Naive thymus-derived CD8-positive, alpha-beta T cell (primary cell): ENCODE measurements at regions not wholly inside any gene's neighbourhood (a gene's known extent, or its start where the extent isn't known, plus 50 kb on each side); places are given as distances from the start of the nearest gene placed in this dataset.
"Not testable (repeated sequence)": the region's sequence is repeated elsewhere in the genome, so short reads cannot be mapped to it uniquely, and the experiment has no call there.

Source experiments
- ATAC-seq, 2 donors: fragments of 150-1000 bp; cut with Tn5 transposase in 1 of 2; sonication (Bioruptor Pico), chemical (Tn5 transposase) in 1 of 2; 1 replicate in 1 of 2; 2 replicates in 1 of 2; pipeline ENCODE4 v1.10.0; 2021; ENCODE audit warnings: mild to moderate bottlenecking in 2 of 2, moderate library complexity in 2 of 2
- POLR2A ChIA-PET: fragments of 350-600 bp; sonication (Branson Sonifier 250); formaldehyde crosslinking; loops from one replicate; lab custom pipeline; 2021; ENCODE audit warnings: antibody characterized with exemption; lab: Charles Lee
- DNase-seq, 10 donors: peaks; one replicate each; pipeline versions ENCODE4 v3.0.0 to v3.0.0-alpha.2; 2020 to 2022
- H3K27ac Mint-ChIP-seq, 10 donors: one replicate each; pipeline ENCODE4 v1.8.0; 2020 to 2022; ENCODE audit warnings: mild to moderate bottlenecking in 10 of 10, mixed read lengths in 10 of 10, moderate library complexity in 4 of 10, inconsistent platforms in 1 of 10
- H3K27me3 Mint-ChIP-seq, 5 donors: one replicate each; pipeline ENCODE4 v1.8.0; 2021 to 2022; ENCODE audit warnings: mixed read lengths in 5 of 5
- H3K36me3 Mint-ChIP-seq, 3 donors: one replicate each; pipeline ENCODE4 v1.8.0; 2020 to 2022; ENCODE audit warnings: mixed read lengths in 3 of 3, mild to moderate bottlenecking in 2 of 3, inconsistent platforms in 1 of 3
- H3K4me1 Mint-ChIP-seq, 4 donors: one replicate each; pipeline ENCODE4 v1.8.0; 2021 to 2022; ENCODE audit warnings: mixed read lengths in 4 of 4
- H3K4me3 Mint-ChIP-seq, 10 donors: one replicate each; pipeline ENCODE4 v1.8.0; 2020 to 2022; ENCODE audit warnings: mild to moderate bottlenecking in 10 of 10, mixed read lengths in 10 of 10, moderate library complexity in 6 of 10, inconsistent platforms in 1 of 10
- H3K9me3 Mint-ChIP-seq, 9 donors: one replicate each; pipeline ENCODE4 v1.8.0; 2020 to 2022; ENCODE audit warnings: mixed read lengths in 9 of 9, mild to moderate bottlenecking in 3 of 9, inconsistent platforms in 1 of 9, moderate library complexity in 1 of 9

DNA sequence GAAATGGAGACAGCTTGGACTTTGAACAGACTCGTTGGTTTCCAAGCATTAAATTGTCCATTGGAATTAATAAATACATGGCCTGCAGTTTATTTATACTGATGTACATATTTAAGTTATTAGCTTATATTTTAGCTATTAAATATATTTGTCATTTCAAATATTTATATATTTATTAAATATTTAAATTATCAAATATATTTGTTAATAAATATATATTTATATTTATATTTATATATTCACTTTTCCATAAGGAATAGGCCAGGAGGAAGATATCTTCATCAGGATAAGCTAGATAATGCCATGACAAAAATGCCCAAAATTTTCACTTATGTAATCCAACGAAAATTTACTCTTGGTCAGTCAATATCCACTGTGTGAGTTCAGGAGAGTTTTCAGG, 229.9 kb downstream of the ZNF608 start:
- Mint-ChIP-seq H3K27ac (no peak overlapping the region), H3K27me3 (peaks cover 0 to 12% (median 1%) of the 10 kb centered on the region in 5 donors), H3K36me3 (no peaks in the 10 kb centered on the region), H3K4me3 (no peak overlapping the region), H3K9me3 (peaks cover 0 to 4% (median 0%) of the 10 kb centered on the region in 9 donors), H3K4me1 (peaks cover 0 to 5% (median 0%) of the 10 kb centered on the region in 4 donors)
- ATAC-seq (no peak), DNase-seq (no peak)
- POLR2A ChIA-PET, result no interaction called here

DNA sequence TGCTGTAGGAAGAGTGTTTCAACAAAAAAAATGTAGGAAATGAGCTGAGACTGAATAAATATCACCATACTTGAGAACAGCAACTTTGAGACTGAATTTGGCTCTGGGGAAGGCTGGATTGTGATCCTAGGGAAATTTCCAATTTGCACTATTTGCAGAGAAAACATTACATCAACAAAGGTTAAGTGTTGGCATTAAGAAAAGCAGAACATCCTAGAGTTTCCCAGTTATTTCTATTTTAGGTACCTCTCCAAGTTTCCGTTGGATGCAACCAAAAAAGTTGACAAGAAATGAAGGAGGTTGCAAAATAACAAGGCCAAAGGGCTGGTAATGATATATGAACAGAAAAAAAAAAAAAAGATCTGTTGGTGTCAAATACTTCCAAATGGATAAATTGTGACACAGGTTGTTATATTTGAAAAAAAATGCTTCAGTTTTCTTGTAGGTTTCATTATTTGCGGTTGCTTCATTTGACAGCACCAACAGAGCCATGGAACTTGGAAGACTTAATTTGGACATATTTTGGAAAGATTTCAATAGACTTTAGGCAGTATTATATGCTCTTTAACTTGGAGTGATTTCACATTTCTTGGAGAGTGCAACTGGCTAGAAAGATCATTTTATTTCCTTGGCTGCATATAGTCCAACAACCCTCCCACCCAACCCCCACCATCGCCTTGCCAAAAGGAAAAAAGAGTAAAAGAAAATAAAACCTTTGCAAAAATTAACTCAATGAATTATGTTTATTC, 230.8 kb downstream of the ZNF608 start:
- Mint-ChIP-seq H3K9me3 (peaks cover 0 to 3% (median 0%) of the 10 kb centered on the region in 9 donors), H3K27me3 (peaks cover 0 to 12% (median 1%) of the 10 kb centered on the region in 5 donors), H3K4me1 (peaks cover 0 to 5% (median 0%) of the 10 kb centered on the region in 4 donors), H3K4me3 (no peak overlapping the region), H3K36me3 (no peaks in the 10 kb centered on the region), H3K27ac (no peak overlapping the region)
- DNase-seq (no peak), ATAC-seq (no peak)
- POLR2A ChIA-PET, result no interaction called here

DNA sequence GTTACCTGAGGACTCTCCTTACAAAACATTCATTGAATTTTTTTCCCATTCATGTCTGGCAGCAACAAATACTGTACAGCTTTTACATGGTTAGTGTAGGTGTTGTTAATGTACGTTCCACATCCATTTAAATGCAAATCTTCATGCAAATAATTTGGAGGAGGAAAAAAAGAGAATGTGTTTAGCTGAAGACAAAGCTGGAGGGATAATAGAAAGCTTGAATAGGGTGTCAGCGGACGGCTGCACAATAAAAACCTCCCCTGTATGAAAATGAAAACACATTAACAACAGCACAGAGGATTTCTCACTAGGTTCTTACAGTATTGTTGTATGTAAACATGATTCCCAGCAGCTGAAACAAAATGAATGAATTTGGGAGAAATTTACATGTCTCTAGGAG, 231.5 kb downstream of the ZNF608 start:
- DNase-seq, result no peak
- Mint-ChIP-seq H3K9me3 (no peaks in the 10 kb centered on the region), H3K4me3 (no peak overlapping the region), H3K36me3 (no peaks in the 10 kb centered on the region), H3K27me3 (peaks cover 0 to 12% (median 1%) of the 10 kb centered on the region in 5 donors), H3K4me1 (peaks cover 0 to 5% (median 0%) of the 10 kb centered on the region in 4 donors), H3K27ac (no peak overlapping the region)
- POLR2A ChIA-PET, result no interaction called here
- no peak for ATAC-seq

DNA sequence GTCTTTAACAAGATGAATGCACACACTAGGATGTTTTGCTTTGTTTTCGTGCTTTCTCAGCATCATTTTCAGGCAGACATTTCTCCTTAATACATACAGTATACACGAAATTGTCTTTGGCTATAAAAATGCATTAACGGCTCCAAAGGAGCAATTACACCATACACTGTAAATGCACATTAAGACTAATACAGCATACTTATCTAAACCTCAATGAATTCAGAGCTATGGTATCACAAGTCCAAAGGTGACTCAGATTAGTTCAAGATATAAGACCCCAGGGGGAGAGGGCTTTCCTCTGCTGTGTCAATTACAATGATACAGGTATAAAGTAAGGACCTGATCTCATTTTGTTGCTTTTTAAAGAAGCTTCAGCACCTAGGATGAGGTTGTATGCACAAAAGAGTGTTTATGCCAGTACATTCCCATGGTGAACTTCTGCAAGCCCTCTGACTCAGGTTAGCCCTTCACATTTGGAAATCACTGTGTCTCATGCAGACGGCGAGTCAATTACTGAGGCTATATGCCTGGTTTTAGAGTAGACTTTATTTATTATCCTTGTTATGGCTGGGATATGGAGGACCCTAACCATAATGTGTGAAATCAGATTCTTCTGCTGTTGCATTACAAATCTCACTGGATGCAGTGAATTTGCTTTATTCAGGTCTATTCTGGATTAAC, 233.3 kb downstream of the ZNF608 start:
- H3K27me3 Mint-ChIP-seq, result peaks cover 0 to 4% (median 1%) of the 10 kb centered on the region in 5 donors
- H3K4me1 Mint-ChIP-seq, result no peaks in the 10 kb centered on the region
- no peaks in the 10 kb centered on the region for H3K9me3 Mint-ChIP-seq
- ATAC-seq (no peak), DNase-seq (no peak)
- no peak overlapping the region for H3K4me3 Mint-ChIP-seq
- H3K27ac Mint-ChIP-seq, result no peak overlapping the region
- POLR2A ChIA-PET, result no interaction called here
- H3K36me3 Mint-ChIP-seq, result no peaks in the 10 kb centered on the region

DNA sequence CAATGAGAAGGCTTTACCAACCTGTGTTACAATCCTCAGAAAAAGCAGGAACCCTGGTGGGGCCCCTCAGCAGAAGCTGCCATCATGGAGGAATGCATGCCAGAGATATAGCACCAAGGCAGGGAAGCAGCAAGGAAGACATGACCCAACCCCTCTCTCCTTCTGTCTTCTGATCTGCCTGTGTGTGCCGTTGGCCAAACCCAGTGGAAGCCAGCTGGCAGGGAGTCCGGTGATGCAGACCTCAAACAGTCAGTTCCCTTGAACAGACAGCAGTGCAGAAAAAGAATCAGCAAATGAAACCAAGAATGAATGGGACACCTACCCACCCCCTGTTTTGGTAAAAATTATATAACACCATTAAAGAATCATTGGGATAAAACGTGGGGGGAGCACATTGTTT, 234.2 kb downstream of the ZNF608 start:
- H3K4me1 Mint-ChIP-seq, result no peaks in the 10 kb centered on the region
- no peak for DNase-seq
- POLR2A ChIA-PET, result no interaction called here
- H3K36me3 Mint-ChIP-seq, result no peaks in the 10 kb centered on the region
- no peak for ATAC-seq
- H3K9me3 Mint-ChIP-seq, result no peaks in the 10 kb centered on the region
- peaks cover 0 to 3% (median 0%) of the 10 kb centered on the region in 5 donors for H3K27me3 Mint-ChIP-seq
- no peak overlapping the region for H3K4me3 Mint-ChIP-seq
- H3K27ac Mint-ChIP-seq, result no peak overlapping the region

DNA sequence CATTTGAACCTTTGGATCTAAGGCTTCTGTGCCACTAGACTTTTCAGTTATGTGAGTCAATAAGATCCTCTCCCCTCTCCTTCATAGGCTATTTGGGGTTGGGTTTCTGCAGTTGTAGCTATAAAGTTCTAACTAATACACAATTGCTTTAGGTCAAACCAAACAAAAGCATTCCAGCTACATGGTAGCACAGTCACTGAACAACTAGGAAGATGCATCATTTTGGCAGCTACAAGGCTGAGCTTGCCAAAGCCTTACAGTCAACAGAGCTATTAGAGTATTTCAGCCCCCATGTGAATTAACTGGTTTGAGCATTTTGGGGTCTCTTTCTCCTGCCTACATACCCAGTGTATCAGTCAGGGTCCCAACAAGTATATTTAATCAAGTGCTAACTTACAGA, 234.6 kb downstream of the ZNF608 start:
- H3K27ac Mint-ChIP-seq, result no peak overlapping the region
- no peaks in the 10 kb centered on the region for H3K9me3 Mint-ChIP-seq
- no peak overlapping the region for H3K4me3 Mint-ChIP-seq
- POLR2A ChIA-PET, result no interaction called here
- DNase-seq (no peak), ATAC-seq (no peak)
- no peaks in the 10 kb centered on the region for H3K4me1 Mint-ChIP-seq
- H3K36me3 Mint-ChIP-seq, result no peaks in the 10 kb centered on the region
- H3K27me3 Mint-ChIP-seq, result peaks cover 0 to 3% (median 0%) of the 10 kb centered on the region in 5 donors

DNA sequence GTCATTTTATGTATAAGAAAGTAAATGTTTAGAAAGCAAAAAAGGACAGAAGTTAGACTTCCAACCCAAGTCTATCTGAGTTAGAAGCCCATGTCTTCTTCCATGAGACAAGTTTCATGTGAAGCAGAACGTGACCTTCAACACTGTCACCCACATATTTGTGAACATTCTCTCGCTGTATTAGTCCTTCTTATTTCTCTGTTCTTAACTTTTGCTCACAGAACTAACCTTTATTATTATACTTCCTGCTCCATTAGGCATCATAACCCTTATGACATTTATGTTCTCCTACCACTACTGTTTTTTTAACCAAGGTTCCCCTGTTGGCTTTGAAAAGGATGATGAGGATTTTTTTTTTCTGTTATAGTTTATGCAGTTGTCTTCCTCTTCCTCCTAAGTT, 238.8 kb downstream of the ZNF608 start:
- H3K27me3 Mint-ChIP-seq, result peaks cover 0 to 3% (median 0%) of the 10 kb centered on the region in 5 donors
- DNase-seq (no peak), ATAC-seq (no peak)
- H3K27ac Mint-ChIP-seq, result no peak overlapping the region
- no peaks in the 10 kb centered on the region for H3K36me3 Mint-ChIP-seq
- POLR2A ChIA-PET, result no interaction called here
- H3K9me3 Mint-ChIP-seq, result no peaks in the 10 kb centered on the region
- no peaks in the 10 kb centered on the region for H3K4me1 Mint-ChIP-seq
- H3K4me3 Mint-ChIP-seq, result no peak overlapping the region

DNA sequence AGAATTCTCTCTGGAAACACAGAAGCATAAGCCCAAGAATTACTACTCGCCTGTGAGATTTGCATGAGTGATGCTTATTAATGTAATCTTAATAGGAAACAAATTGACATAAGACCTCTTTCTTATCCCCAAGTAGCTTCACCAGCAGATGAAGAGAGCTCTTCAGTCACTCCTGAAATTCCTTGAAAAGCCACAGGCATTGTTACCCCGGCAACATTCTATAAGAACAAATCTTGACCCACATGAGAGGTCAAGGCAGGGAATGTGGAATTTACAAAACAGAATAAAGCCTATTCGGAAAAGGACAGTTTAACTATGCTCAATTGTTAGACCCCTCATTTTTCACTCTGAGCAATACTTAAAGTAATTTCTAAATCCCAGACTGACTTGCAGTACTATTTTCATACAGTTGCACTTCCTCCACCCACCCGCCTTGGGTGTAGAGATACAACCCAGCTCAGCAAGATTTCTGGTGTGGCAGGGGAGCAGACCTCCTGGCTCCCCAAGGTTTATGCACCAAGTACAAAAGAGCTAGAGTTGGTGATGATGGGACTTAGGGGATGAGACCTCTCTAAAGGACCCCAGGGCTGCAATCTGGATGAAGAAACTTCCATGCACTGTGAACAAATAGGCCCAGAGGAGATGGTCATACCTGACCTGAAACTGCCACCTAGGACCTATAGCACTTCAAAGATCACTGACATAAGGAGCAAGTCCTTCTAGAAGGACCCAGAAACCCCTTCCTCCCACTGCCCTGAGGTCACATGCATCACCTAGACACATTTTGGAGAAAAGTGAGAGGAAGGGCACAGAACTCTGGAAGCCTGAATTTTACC, 242.1 kb downstream of the ZNF608 start:
- H3K36me3 Mint-ChIP-seq, result no peaks in the 10 kb centered on the region
- ATAC-seq, result no peak

DNA sequence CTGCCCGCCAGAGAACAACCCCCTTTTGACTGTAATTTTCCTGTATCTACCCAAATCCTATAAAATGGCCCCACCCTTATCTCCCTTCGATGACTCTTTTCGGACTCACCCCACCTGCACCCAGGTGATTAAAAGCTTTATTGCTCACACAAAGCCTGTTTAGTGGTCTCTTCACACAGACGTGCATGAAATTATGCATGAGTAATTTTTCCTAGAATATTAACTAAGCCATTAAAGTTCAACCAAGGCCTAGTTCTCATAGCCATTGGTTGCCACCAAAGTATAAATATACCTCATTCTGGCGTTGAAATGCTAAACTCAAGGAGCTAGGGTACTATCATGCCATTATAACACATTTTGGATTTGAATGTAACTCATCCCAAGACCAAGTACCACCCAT, 243.9 kb downstream of the ZNF608 start:
- POLR2A ChIA-PET, result no interaction called here
- peaks cover 0 to 16% (median 2%) of the 10 kb centered on the region in 5 donors for H3K27me3 Mint-ChIP-seq
- H3K9me3 Mint-ChIP-seq, result peaks cover 0 to 5% (median 0%) of the 10 kb centered on the region in 9 donors
- DNase-seq, result no peak
- H3K4me3 Mint-ChIP-seq, result no peak overlapping the region
- H3K4me1 Mint-ChIP-seq, result no peaks in the 10 kb centered on the region
- no peak overlapping the region for H3K27ac Mint-ChIP-seq
- H3K36me3 Mint-ChIP-seq, result no peaks in the 10 kb centered on the region
- ATAC-seq, result no peak

More for the DNA sequence above, 242.1 kb downstream of the ZNF608 start:
- no peak overlapping the region for H3K27ac Mint-ChIP-seq
- H3K4me3 Mint-ChIP-seq, result no peak overlapping the region
- DNase-seq, result no peak
- no peaks in the 10 kb centered on the region for H3K4me1 Mint-ChIP-seq
- H3K27me3 Mint-ChIP-seq, result peaks cover 0 to 10% (median 2%) of the 10 kb centered on the region in 5 donors
- peaks cover 0 to 5% (median 0%) of the 10 kb centered on the region in 9 donors for H3K9me3 Mint-ChIP-seq
- POLR2A ChIA-PET, result no interaction called here

DNA sequence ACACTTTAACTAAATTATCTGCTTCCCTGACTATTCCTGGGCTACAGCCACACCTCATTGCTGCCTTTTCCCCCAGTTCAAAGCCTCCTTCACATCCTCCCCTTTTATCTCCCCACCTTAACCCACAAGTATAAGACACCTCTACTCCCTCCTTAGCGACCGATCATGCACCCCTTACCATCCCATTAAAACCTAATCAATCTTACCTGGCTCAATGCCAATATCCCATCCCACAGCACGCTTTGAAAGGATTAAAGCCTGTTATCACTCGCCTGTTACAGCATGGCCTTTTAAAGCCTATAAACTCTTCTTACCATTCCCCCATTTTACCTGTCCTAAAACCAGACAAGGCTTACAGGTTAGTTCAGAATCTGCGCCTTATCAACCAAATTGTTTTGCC, 246.6 kb downstream of the ZNF608 start:
- H3K9me3 Mint-ChIP-seq, POLR2A ChIA-PET, H3K4me1 Mint-ChIP-seq, H3K4me3 Mint-ChIP-seq, H3K27ac Mint-ChIP-seq, DNase-seq, ATAC-seq, H3K36me3 Mint-ChIP-seq: not testable (repeated sequence)
- peaks cover 0 to 21% (median 0%) of the 10 kb centered on the region in 5 donors for H3K27me3 Mint-ChIP-seq

DNA sequence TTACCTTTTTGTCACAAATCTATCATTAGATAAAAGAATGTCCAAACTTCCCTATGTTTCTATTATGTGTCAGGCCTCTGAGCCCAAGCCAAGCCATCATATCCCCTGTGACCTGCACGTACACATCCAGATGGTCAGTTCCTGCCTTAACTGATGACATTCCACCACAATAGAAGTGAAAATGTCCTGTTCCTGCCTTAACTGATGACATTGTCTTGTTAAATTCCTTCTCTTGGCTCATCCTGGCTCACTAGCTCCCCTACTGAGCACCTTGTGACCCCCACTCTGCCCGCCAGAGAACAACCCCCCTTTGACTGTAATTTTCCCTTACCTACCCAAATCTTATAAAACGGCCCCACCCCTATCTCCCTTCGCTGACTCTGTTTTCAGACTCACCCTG, 249.5 kb downstream of the ZNF608 start:
- H3K9me3 Mint-ChIP-seq, H3K4me1 Mint-ChIP-seq, DNase-seq, ATAC-seq, POLR2A ChIA-PET, H3K27ac Mint-ChIP-seq, H3K36me3 Mint-ChIP-seq, H3K4me3 Mint-ChIP-seq: not testable (repeated sequence)
- H3K27me3 Mint-ChIP-seq, result peaks cover 0 to 28% (median 0%) of the 10 kb centered on the region in 5 donors

DNA sequence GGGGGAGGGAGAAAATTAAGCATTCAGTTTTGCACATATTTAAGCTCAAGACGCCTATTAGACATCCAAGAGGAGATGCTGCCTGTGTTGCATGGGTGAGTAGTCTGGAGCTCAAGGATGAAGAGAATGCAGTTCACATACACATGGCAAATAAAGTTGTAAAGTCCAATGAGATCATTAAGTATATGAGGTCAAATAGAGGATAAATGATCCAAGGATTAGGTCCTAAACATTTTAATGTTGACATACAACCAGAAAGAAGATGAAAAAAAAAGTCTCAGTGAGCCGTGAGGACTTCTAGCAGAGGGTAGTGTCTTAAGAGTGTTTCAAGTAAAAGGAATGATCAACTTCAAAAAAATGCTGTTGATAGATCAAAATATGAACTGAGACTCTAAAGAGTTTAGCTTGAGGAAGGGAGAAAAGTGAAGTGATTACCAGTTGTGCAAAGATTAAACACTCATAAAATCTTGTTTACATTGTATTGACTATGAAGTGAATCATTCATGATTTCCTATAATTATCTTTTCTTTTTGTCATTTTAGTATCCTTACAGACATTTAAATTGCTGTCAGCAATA, 251.8 kb downstream of the ZNF608 start:
- peaks cover 4 to 18% (median 14%) of the 10 kb centered on the region in 9 donors for H3K9me3 Mint-ChIP-seq
- H3K4me3 Mint-ChIP-seq, result no peak overlapping the region
- ATAC-seq, result no peak
- peaks cover 0 to 19% (median 0%) of the 10 kb centered on the region in 5 donors for H3K27me3 Mint-ChIP-seq
- H3K27ac Mint-ChIP-seq, result no peak overlapping the region
- DNase-seq, result no peak
- POLR2A ChIA-PET, result no interaction called here
- no peaks in the 10 kb centered on the region for H3K4me1 Mint-ChIP-seq
- peaks cover 0 to 10% (median 7%) of the 10 kb centered on the region in 3 donors for H3K36me3 Mint-ChIP-seq
